K562 (cell line): ENCODE measurements at regions not wholly inside any gene's neighbourhood (a gene's known extent, or its start where the extent isn't known, plus 50 kb on each side); places are given as distances from the start of the nearest gene placed in this dataset.

Experiments used
- ATAC-seq: fragments of 200-7000 bp; cut with Tn5 transposase; 3 replicates; pipeline ENCODE4 v1.9.1; 2020; ENCODE audit warnings: moderate library complexity
- BruUV-seq: library from RNA; stranded (reverse); fragments of 400-500 nt; replicated peaks from 2 replicates; lab custom pipeline; 2021; lab: Mats Ljungman, UMichigan
- CTCF ChIA-PET: fragments of 300-600 bp; formaldehyde crosslinking; extraction: SDS; loops from one replicate; lab custom pipeline; 2021; ENCODE audit warnings: low intra/inter-chr PET ratio; lab: Yijun Ruan, JAX
- POLR2A ChIA-PET: fragments of 300-600, 350-650 bp; sonication (Branson Sonifier 250); formaldehyde crosslinking; extraction: SDS; loops from one replicate; lab custom pipeline; 2021; ENCODE audit warnings: antibody characterized with exemption, inconsistent platforms; lab: Yijun Ruan, JAX
- DNase-seq, 4 experiments: peaks; one replicate each; pipeline versions ENCODE4 v3.0.0 to v3.0.0-alpha.2; 2011 to 2018; ENCODE audit warnings: low spot score in 3 of 4, mixed read lengths in 3 of 4; ENCODE audit errors: extremely low read depth in 1 of 4
- FAIRE-seq: peaks from 2 replicates; lab custom pipeline; 2011; peaks lifted over from hg19 to GRCh38; lab: Jason Lieb, UNC
- H2AFZ ChIP-seq: 2 replicates; pipeline ENCODE4 v1.6.0; 2011; ENCODE audit warnings: low read depth, low read length, control low read depth, inconsistent platforms
- H3K27ac ChIP-seq: fragments of 200-600 bp; 3 replicates; pipeline ENCODE4 v1.8.0; 2011; ENCODE audit warnings: low read depth, mild to moderate bottlenecking, control low read depth, inconsistent platforms, low read length, moderate library complexity, mixed read lengths; ENCODE audit errors: extremely low read depth
- H3K27me3 ChIP-seq, 2 experiments: fragments of 300-600 bp in 1 of 2; 2 replicates in 1 of 2; 3 replicates in 1 of 2; pipeline versions ENCODE4 v1.6.0 to v1.8.0; 2011; ENCODE audit warnings: inconsistent platforms in 2 of 2, low read length in 2 of 2, mild to moderate bottlenecking in 1 of 2, mixed read lengths in 1 of 2, moderate library complexity in 1 of 2; ENCODE audit not compliant: control insufficient read depth in 2 of 2, insufficient read depth in 2 of 2
- H3K36me3 ChIP-seq: fragments of 300-600 bp; 3 replicates; pipeline ENCODE4 v1.8.0; 2011; ENCODE audit warnings: mild to moderate bottlenecking, low read length, inconsistent platforms; ENCODE audit not compliant: control insufficient read depth, insufficient read depth
- H3K4me1 ChIP-seq, 2 experiments: fragments of 200-600 bp in 1 of 2; replicated peaks in 1 of 2; 2 replicates in 1 of 2; 3 replicates in 1 of 2; pipeline versions ENCODE4 v1.5.1 to v1.8.0; 2011; ENCODE audit warnings: inconsistent platforms in 2 of 2, low read length in 2 of 2, mild to moderate bottlenecking in 1 of 2, mixed read lengths in 1 of 2, moderate library complexity in 1 of 2; ENCODE audit not compliant: control insufficient read depth in 2 of 2, insufficient read depth in 2 of 2
- H3K4me2 ChIP-seq: 2 replicates; pipeline ENCODE4 v1.6.1; 2011; ENCODE audit warnings: low read length, control low read depth, inconsistent platforms, mixed read lengths; ENCODE audit not compliant: insufficient read depth
- H3K4me3 ChIP-seq: fragments of 200-600 bp; sonication (generic), shearing (Covaris generic); 2 replicates; pipeline ENCODE4 v1.5.1; 2016; ENCODE audit warnings: control low read depth, inconsistent platforms
- H3K79me2 ChIP-seq: fragments of 200-600 bp; 3 replicates; pipeline ENCODE4 v1.8.0; 2011; ENCODE audit warnings: low read length, inconsistent platforms; ENCODE audit not compliant: control insufficient read depth, insufficient read depth
- H3K9ac ChIP-seq, 2 experiments: 2 replicates each; pipeline versions ENCODE4 v1.6.0 to v1.6.1; 2011; ENCODE audit warnings: low read depth in 2 of 2, low read length in 2 of 2, control low read depth in 1 of 2, inconsistent platforms in 1 of 2, mild to moderate bottlenecking in 1 of 2, mixed read lengths in 1 of 2; ENCODE audit not compliant: insufficient read depth in 1 of 2
- H3K9me1 ChIP-seq: one replicate; pipeline ENCODE4 v1.6.0; 2011; ENCODE audit warnings: inconsistent platforms, mild to moderate bottlenecking, low read length, moderate library complexity; ENCODE audit not compliant: control insufficient read depth, insufficient read depth
- H3K9me3 ChIP-seq: replicated peaks from 2 replicates; pipeline ENCODE4 v1.5.1; 2011; ENCODE audit warnings: low read depth, low read length, inconsistent platforms; ENCODE audit not compliant: control insufficient read depth, insufficient read depth
- H4K20me1 ChIP-seq: replicated peaks from 2 replicates; pipeline ENCODE4 v1.6.1; 2011; ENCODE audit warnings: low read length, inconsistent platforms, mixed read lengths; ENCODE audit not compliant: control insufficient read depth, insufficient read depth
- BMI1 ChIP-seq: fragments of 150-350 bp; IDR thresholded peaks from 2 replicates; pipeline ENCODE4 v1.6.1; 2014; ENCODE audit warnings: low read length
- CXXC5 ChIP-seq: fragments of 250-450 bp; sonication (Bioruptor Pico); IDR thresholded peaks from 2 replicates; pipeline ENCODE4 v1.8.0; 2022; ENCODE audit warnings: inconsistent platforms, mild to moderate bottlenecking, moderate library complexity
- EP300 ChIP-seq: IDR thresholded peaks from 2 replicates; pipeline ENCODE4 v1.6.1; 2012; ENCODE audit warnings: low read length, improper control_type of control experiment
- NBN ChIP-seq: fragments of 450-650 bp; IDR thresholded peaks from 2 replicates; pipeline ENCODE4 v1.6.1; 2016; ENCODE audit warnings: low read depth, mild to moderate bottlenecking
- NR3C1 ChIP-seq: sonication (generic); formaldehyde crosslinking; IDR thresholded peaks from 2 replicates; pipeline ENCODE4 v1.8.1; 2022; ENCODE audit warnings: missing genetic modification reagents
- RBM14 ChIP-seq: fragments of 200-400 bp; formaldehyde crosslinking; IDR thresholded peaks from 2 replicates; pipeline ENCODE4 v1.6.1; 2018; ENCODE audit warnings: low read depth, mild to moderate bottlenecking, low read length, moderate library complexity, borderline replicate concordance; ENCODE audit not compliant: insufficient read depth
- SETDB1 ChIP-seq: IDR thresholded peaks from one replicate; pipeline ENCODE4 v1.6.1; 2012; ENCODE audit warnings: low read length, control low read depth, inconsistent platforms
- TEAD4 ChIP-seq, 2 experiments: sonication (generic) in 1 of 2; formaldehyde crosslinking in 1 of 2; IDR thresholded peaks; 2 replicates each; pipeline versions ENCODE4 v1.6.1 to v1.8.0; 2012 to 2022; ENCODE audit warnings: borderline replicate concordance in 1 of 2, inconsistent platforms in 1 of 2, low read length in 1 of 2, mild to moderate bottlenecking in 1 of 2, missing genetic modification reagents in 1 of 2
- THRB ChIP-seq: fragments of 450-650 bp; formaldehyde crosslinking; conservative IDR thresholded peaks from 2 replicates; pipeline ENCODE4 v1.4.0; 2022; ENCODE audit warnings: mild to moderate bottlenecking, missing genetic modification characterization
- ZNF146 ChIP-seq: IDR thresholded peaks from one replicate; pipeline ENCODE4 v1.6.1; 2018; ENCODE audit warnings: missing compliant biosample characterization; ENCODE audit not compliant: unreplicated experiment
- ZNF277 ChIP-seq: fragments of 250-450 bp; sonication (Bioruptor Pico); IDR thresholded peaks from 2 replicates; pipeline ENCODE4 v1.8.0; 2022; ENCODE audit warnings: inconsistent platforms, mild to moderate bottlenecking, moderate library complexity, borderline replicate concordance
- ZNF699 ChIP-seq: fragments of 250-450 bp; sonication (Bioruptor Pico); IDR thresholded peaks from 2 replicates; pipeline ENCODE4 v1.8.0; 2021; ENCODE audit warnings: mild to moderate bottlenecking, moderate library complexity; ENCODE audit not compliant: insufficient replicate concordance
- WGBS: fragments of 100-300 bp; shearing (Covaris generic); methylation state at CpG from one replicate; pipeline ENCODE4 v1.1.6; 2016; ENCODE audit warnings: low coverage, mixed read lengths; ENCODE audit not compliant: insufficient coverage; ENCODE audit errors: missing lambda C conversion rate; 5-methylcytosine and 5-hydroxymethylcytosine counted together
- in situ Hi-C: fragments of 300-500 bp; cut with MboI; formaldehyde crosslinking; loops from 4 replicates; pipeline ENCODE4 v1.15.0; 2018; ENCODE audit warnings: inconsistent platforms, mixed read lengths
- intact Hi-C: fragments of 100-400 bp; cut with micrococcal nuclease; formaldehyde crosslinking; loops from 2 replicates; pipeline ENCODE4 v1.14.2; 2022

- no peaks in the 10 kb centered on the region for H3K9me3 ChIP-seq
- no peaks in the 10 kb centered on the region for H3K79me2 ChIP-seq
- H2AFZ ChIP-seq: no peak overlapping the region
- H3K27me3 ChIP-seq: no peaks in the 10 kb centered on the region
- no peak overlapping the region for H3K9ac ChIP-seq
- no peak overlapping the region for H3K27ac ChIP-seq
- ChIA-PET CTCF (no interaction called here), POLR2A (no interaction called here)
- no peak overlapping the region for H3K4me3 ChIP-seq
- no peaks in the 10 kb centered on the region for H4K20me1 ChIP-seq
- no peaks in the 10 kb centered on the region for H3K9me1 ChIP-seq
- no peaks in the 10 kb centered on the region for H3K4me1 ChIP-seq
- H3K36me3 ChIP-seq: no peaks in the 10 kb centered on the region
- intact Hi-C loops: no loop called here
- in situ Hi-C loops: no loop called here
- no TSS peak for BruUV-seq
- DNase-seq (no peak), ATAC-seq (no peak), FAIRE-seq (no peak)
- WGBS: 0% methylated on average over 7 of the region's 7 CpGs
- TF ChIP-seq NBN (no peak), RBM14 (no peak), TEAD4 (IDR thresholded peaks at IDR 0.05; ENCODE audit: low read length) (no peak), TEAD4 (CRISPR knock-in tag; IDR thresholded peaks at IDR 0.05; ENCODE audit: borderline replicate concordance) (no peak), NR3C1 (CRISPR knock-in tag) (no peak), ZNF146 (CRISPR knock-in tag) (no peak), CXXC5 (CRISPR knock-in tag) (no peak), ZNF277 (no peak), SETDB1 (no peak), BMI1 (no peak), EP300 (no peak), ZNF699 (CRISPR knock-in tag) (no peak), THRB (no peak)
- no peak overlapping the region for H3K4me2 ChIP-seq
These were observed 560.7 kb downstream of the STK39 start for GRCh38 chr2:167686691-167687090.
